IMR-90 (cell line): ENCODE measurements at regions not wholly inside any gene's neighbourhood (a gene's known extent, or its start where the extent isn't known, plus 50 kb on each side); places are given as distances from the start of the nearest gene placed in this dataset.

Source experiments
- ATAC-seq: fragments of 200-7000 bp; cut with Tn5 transposase; 2 replicates; pipeline ENCODE4 v1.9.1; 2020; ENCODE audit warnings: low read depth, mild to moderate bottlenecking, moderate library complexity
- BruUV-seq: library from RNA; stranded (reverse); fragments of 400-500 nt; replicated peaks from 2 replicates; lab custom pipeline; 2021; lab: Mats Ljungman, UMichigan
- CTCF ChIA-PET: fragments of 300-600 bp; formaldehyde crosslinking; extraction: SDS; loops from one replicate; lab custom pipeline; 2021; ENCODE audit warnings: antibody characterized with exemption; lab: Yijun Ruan, JAX
- POLR2A ChIA-PET: fragments of 300-600 bp; sonication (Branson Sonifier 250); formaldehyde crosslinking; loops from one replicate; lab custom pipeline; 2022; ENCODE audit warnings: antibody characterized with exemption; ENCODE audit not compliant: unreplicated experiment; lab: Charles Lee
- DNase-seq: peaks from one replicate; pipeline ENCODE4 v3.0.0; 2013
- H2AFZ ChIP-seq: replicated peaks from 2 replicates; pipeline ENCODE3; 2013; ENCODE audit warnings: low read length, mild to moderate bottlenecking; ENCODE audit not compliant: poor library complexity
- H2AK5ac ChIP-seq: 2 replicates; pipeline ENCODE4 v1.6.1; 2013; ENCODE audit warnings: low read depth, low read length, inconsistent platforms
- H2AK9ac ChIP-seq: replicated peaks from 2 replicates; pipeline ENCODE3; 2013; ENCODE audit warnings: mild to moderate bottlenecking, low read depth, low read length, moderate library complexity; ENCODE audit not compliant: poor library complexity
- H2BK120ac ChIP-seq: 2 replicates; pipeline ENCODE4 v1.6.1; 2013; ENCODE audit warnings: low read depth, low read length, inconsistent platforms
- H2BK15ac ChIP-seq: 3 replicates; pipeline ENCODE4 v1.6.1; 2013; ENCODE audit warnings: low read depth, low read length, inconsistent platforms
- H2BK20ac ChIP-seq: 2 replicates; pipeline ENCODE4 v1.6.1; 2013; ENCODE audit warnings: low read depth, mild to moderate bottlenecking, inconsistent platforms, low read length, moderate library complexity
- H2BK5ac ChIP-seq: 2 replicates; pipeline ENCODE4 v1.6.1; 2013; ENCODE audit warnings: mild to moderate bottlenecking, low read depth, low read length, inconsistent platforms; ENCODE audit not compliant: poor library complexity, severe bottlenecking
- H3K14ac ChIP-seq: replicated peaks from 2 replicates; pipeline ENCODE4 v1.6.1; 2013; ENCODE audit warnings: low read depth, low read length, inconsistent platforms
- H3K18ac ChIP-seq: 2 replicates; pipeline ENCODE4 v1.6.1; 2013; ENCODE audit warnings: low read depth, low read length, control low read depth
- H3K23ac ChIP-seq: 2 replicates; pipeline ENCODE4 v1.6.1; 2013; ENCODE audit warnings: low read depth, low read length, inconsistent platforms
- H3K27ac ChIP-seq: 2 replicates; pipeline ENCODE4 v1.5.1; 2013; ENCODE audit warnings: mild to moderate bottlenecking, control low read depth, low read length; ENCODE audit not compliant: insufficient read depth
- H3K27me3 ChIP-seq: 2 replicates; pipeline ENCODE4 v1.6.1; 2013; ENCODE audit warnings: low read length; ENCODE audit not compliant: control insufficient read depth, insufficient read depth
- H3K36me3 ChIP-seq: 2 replicates; pipeline ENCODE4 v1.6.1; 2013; ENCODE audit warnings: low read length, mixed read lengths; ENCODE audit not compliant: control insufficient read depth, insufficient read depth
- H3K4ac ChIP-seq: 2 replicates; pipeline ENCODE4 v1.6.1; 2013; ENCODE audit warnings: low read depth, low read length, inconsistent platforms
- H3K4me1 ChIP-seq: 2 replicates; pipeline ENCODE4 v1.6.1; 2013; ENCODE audit warnings: low read length, mixed read lengths; ENCODE audit not compliant: control insufficient read depth, insufficient read depth
- H3K4me2 ChIP-seq: 2 replicates; pipeline ENCODE4 v1.6.1; 2013; ENCODE audit warnings: low read depth, mild to moderate bottlenecking, control low read depth, low read length, moderate library complexity
- H3K4me3 ChIP-seq: 2 replicates; pipeline ENCODE4 v1.5.1; 2013; ENCODE audit warnings: low read depth, mild to moderate bottlenecking, control low read depth, low read length, moderate library complexity; ENCODE audit not compliant: insufficient read depth
- H3K56ac ChIP-seq: 2 replicates; pipeline ENCODE4 v1.6.1; 2013; ENCODE audit warnings: low read length, inconsistent platforms; ENCODE audit not compliant: insufficient read depth; ENCODE audit errors: extremely low read depth
- H3K79me1 ChIP-seq, 2 experiments: 2 replicates each; pipeline ENCODE4 v1.6.1; 2013; ENCODE audit warnings: low read length in 2 of 2, inconsistent platforms in 1 of 2, low read depth in 1 of 2
- H3K9ac ChIP-seq: 2 replicates; pipeline ENCODE4 v1.6.1; 2013; ENCODE audit warnings: low read depth, low read length, control low read depth
- H3K9me1 ChIP-seq: 2 replicates; pipeline ENCODE4 v1.6.1; 2013; ENCODE audit warnings: low read length, inconsistent platforms; ENCODE audit not compliant: insufficient read depth
- H3K9me3 ChIP-seq: 2 replicates; pipeline ENCODE4 v1.6.1; 2013; ENCODE audit warnings: low read length; ENCODE audit not compliant: control insufficient read depth, insufficient read depth
- H4K20me1 ChIP-seq: 2 replicates; pipeline ENCODE4 v1.6.1; 2013; ENCODE audit warnings: low read length, inconsistent platforms; ENCODE audit not compliant: insufficient read depth
- H4K5ac ChIP-seq: 2 replicates; pipeline ENCODE4 v1.6.1; 2013; ENCODE audit warnings: mild to moderate bottlenecking, low read depth, low read length, control low read depth
- H4K8ac ChIP-seq, 2 experiments: 2 replicates each; pipeline ENCODE4 v1.6.1; 2013; ENCODE audit warnings: low read depth in 2 of 2, low read length in 2 of 2, control low read depth in 1 of 2, inconsistent platforms in 1 of 2
- H4K91ac ChIP-seq: 2 replicates; pipeline ENCODE4 v1.6.1; 2013; ENCODE audit warnings: low read depth, low read length, inconsistent platforms; ENCODE audit not compliant: insufficient read depth
- BHLHE40 ChIP-seq: fragments of 150-350 bp; IDR thresholded peaks from 2 replicates; pipeline ENCODE4 v1.6.1; 2016; ENCODE audit warnings: mild to moderate bottlenecking, low read depth, low read length
- CEBPB ChIP-seq: IDR thresholded peaks from 2 replicates; pipeline ENCODE4 v1.6.1; 2012; ENCODE audit warnings: low read depth, low read length, improper control_type of control experiment
- CHD1 ChIP-seq: IDR thresholded peaks from 2 replicates; pipeline ENCODE4 v1.6.1; 2012; ENCODE audit warnings: low read depth, low read length, improper control_type of control experiment
- ELK1 ChIP-seq: fragments of 150-350 bp; IDR thresholded peaks from 2 replicates; pipeline ENCODE4 v1.6.1; 2016; ENCODE audit warnings: low read depth, mild to moderate bottlenecking, low read length, moderate library complexity, borderline replicate concordance
- FOS ChIP-seq: fragments of 150-350 bp; IDR thresholded peaks from 2 replicates; pipeline ENCODE4 v1.6.1; 2016; ENCODE audit warnings: low read depth, low read length
- MAFK ChIP-seq: IDR thresholded peaks from 2 replicates; pipeline ENCODE4 v1.6.1; 2012; ENCODE audit warnings: low read depth, low read length, improper control_type of control experiment
- MAZ ChIP-seq: IDR thresholded peaks from 2 replicates; pipeline ENCODE4 v1.6.1; 2012; ENCODE audit warnings: low read depth, mild to moderate bottlenecking, low read length, improper control_type of control experiment, moderate library complexity, borderline replicate concordance
- MXI1 ChIP-seq: IDR thresholded peaks from 2 replicates; pipeline ENCODE4 v1.6.1; 2012; ENCODE audit warnings: low read depth, mild to moderate bottlenecking, low read length, moderate library complexity, borderline replicate concordance
- NFE2L2 ChIP-seq: fragments of 150-350 bp; IDR thresholded peaks from 2 replicates; pipeline ENCODE4 v1.6.1; 2016; ENCODE audit warnings: low read depth, mild to moderate bottlenecking, low read length
- RCOR1 ChIP-seq: IDR thresholded peaks from 2 replicates; pipeline ENCODE4 v1.6.1; 2012; ENCODE audit warnings: mild to moderate bottlenecking, low read length, improper control_type of control experiment; ENCODE audit not compliant: insufficient replicate concordance
- RFX5 ChIP-seq: IDR thresholded peaks from 2 replicates; pipeline ENCODE4 v1.8.0; 2012; ENCODE audit warnings: low read depth, mild to moderate bottlenecking, low read length, moderate library complexity
- WGBS, 2 experiments: methylation state at CpG; one replicate each; pipeline versions ENCODE4 v1.1.5 to v1.1.7; 2013; ENCODE audit warnings: missing lambda C conversion rate in 2 of 2; ENCODE audit not compliant: insufficient read length in 1 of 2; ENCODE audit errors: extremely low coverage in 2 of 2; 5-methylcytosine and 5-hydroxymethylcytosine counted together
- dilution Hi-C: fragments of 300-500 bp; cut with HindIII; formaldehyde crosslinking; loops from one replicate; pipeline ENCODE4 v1.14.3; 2018; ENCODE audit warnings: low sequenced_read_pairs; ENCODE audit not compliant: unreplicated experiment
- in situ Hi-C: fragments of 300-500 bp; cut with MboI; formaldehyde crosslinking; loops from 3 replicates; pipeline ENCODE4 v1.14.3; 2019; ENCODE audit warnings: low sequenced_read_pairs, inconsistent platforms, mixed read lengths
- intact Hi-C: fragments of 100-400 bp; cut with micrococcal nuclease; formaldehyde crosslinking; loops from 2 replicates; pipeline ENCODE4 v1.10.0; 2022

GRCh38 chr6:753486-753885, 60.5 kb upstream of the EXOC2 start:
- Histone ChIP-seq H3K23ac (no peak overlapping the region), H3K9ac (no peak overlapping the region), H2AFZ (no peak overlapping the region), H3K4me2 (no peak overlapping the region), H3K14ac (no peak overlapping the region), H3K4me3 (no peak overlapping the region), H4K5ac (no peak overlapping the region), H2AK9ac (no peak overlapping the region), H3K27me3 (peaks cover 7% of the 10 kb centered on the region), H3K4ac (no peak overlapping the region), H3K18ac (no peak overlapping the region), H2BK120ac (no peak overlapping the region), H2BK15ac (no peak overlapping the region), H4K8ac (no peak overlapping the region), H4K91ac (no peak overlapping the region), H3K27ac (no peak overlapping the region), H3K79me1 (no peaks in the 10 kb centered on the region), H3K9me3 (0 out of 2 replicates have a peak, but pooled peaks cover 1% of the 10 kb centered on the region), H3K36me3 (no peaks in the 10 kb centered on the region), H2BK5ac (no peak overlapping the region), H3K4me1 (no peaks in the 10 kb centered on the region), H2BK20ac (no peak overlapping the region), H3K56ac (no peak overlapping the region), H3K9me1 (no peaks in the 10 kb centered on the region), H2AK5ac (no peak overlapping the region), H4K20me1 (no peaks in the 10 kb centered on the region)
- no TSS peak for BruUV-seq
- CTCF ChIA-PET = no interaction called here
- POLR2A ChIA-PET = interaction anchor here (0.5 kb wide), 1 partner anchor 81 kb away, joined by 4 read pairs; no protein-coding TSS in a partner anchor
- TF ChIP-seq NFE2L2 (no peak), RFX5 (no peak), ELK1 (no peak), FOS (no peak), CHD1 (no peak), MAZ (no peak), MXI1 (no peak), BHLHE40 (no peak), CEBPB (no peak), RCOR1 (no peak), MAFK (no peak)
- intact Hi-C loops (no loop called here), dilution Hi-C loops (no loop called here), in situ Hi-C loops (no loop called here)
- 75% methylated on average over 1 of the region's 3 CpGs; no CpG with 5 or more reads in 1 of the 2 experiments for WGBS, 2 experiments
- DNase-seq = no peak
- no peak for ATAC-seq
